ENCODE measurements at regions not wholly inside any gene's neighbourhood (a gene's known extent, or its start where the extent isn't known, plus 50 kb on each side); places are given as distances from the start of the nearest gene placed in this dataset.
A peak's percentile ranks its signal among the peaks of the same experiment; 100 is the strongest.

GRCh38 chr3:16720367-16720940 lies 115.2 kb upstream of the DAZL start:
- Histone ChIP-seq H3K9me2 (ENCODE audit: insufficient read depth, low read length) (no peaks in the 10 kb centered on the region), H3K79me2 (replicated peaks; ENCODE audit: insufficient read depth, low read length) (no peaks in the 10 kb centered on the region), H3K27ac (ENCODE audit: low read length) (no peak overlapping the region), H3K9me3 (ENCODE audit: low read length) (no peaks in the 10 kb centered on the region), H2AFZ (ENCODE audit: low read depth, low read length) (no peak overlapping the region), H3K4me2 (ENCODE audit: low read length) (no peak overlapping the region), H3K9ac (ENCODE audit: low read length) (no peak overlapping the region), H3K36me3 (ENCODE audit: insufficient read depth, low read length) (no peaks in the 10 kb centered on the region), H4K20me1 (ENCODE audit: insufficient read depth) (no peaks in the 10 kb centered on the region), H3F3A (ENCODE audit: insufficient read depth, low read length, poor library complexity, severe bottlenecking) (peaks cover 4% of the 10 kb centered on the region), H3K4me3 (ENCODE audit: low read length) (no peak overlapping the region), H3K27me3 (ENCODE audit: insufficient read depth, low read depth, low read length) (no peaks in the 10 kb centered on the region)
- TF ChIP-seq EP300 (conservative IDR thresholded peaks at IDR 0.05; ENCODE audit: poor library complexity, severe bottlenecking): no peak
- TF ChIP-seq POLR2AphosphoS5 (IDR thresholded peaks at IDR 0.05): no peak
- TF ChIP-seq MXI1 (conservative IDR thresholded peaks at IDR 0.05; ENCODE audit: poor library complexity, severe bottlenecking): no peak
- no peak for TF ChIP-seq CTCF (IDR thresholded peaks at IDR 0.05; ENCODE audit: poor library complexity, severe bottlenecking)
- no peak for TF ChIP-seq TAF1 (IDR thresholded peaks at IDR 0.05; ENCODE audit: low read depth)
- no peak for TF ChIP-seq EZH2 (IDR thresholded peaks at IDR 0.05; ENCODE audit: borderline replicate concordance, insufficient read depth, low read length, poor library complexity, severe bottlenecking)
- no peak for TF ChIP-seq RAD21 (conservative IDR thresholded peaks at IDR 0.05)
- TF ChIP-seq SMC3 (conservative IDR thresholded peaks at IDR 0.05; ENCODE audit: poor library complexity): no peak

GRCh38 chr3:16721494-16721893 lies 116.3 kb upstream of the DAZL start:
- no peak overlapping the region for H3K27ac ChIP-seq (ENCODE audit: low read length)
- H3K4me3 ChIP-seq (ENCODE audit: low read length): no peak overlapping the region
- no peak overlapping the region for H3K4me2 ChIP-seq (ENCODE audit: low read length)
- no peak overlapping the region for H3K9ac ChIP-seq (ENCODE audit: low read length)
- peaks cover 4% of the 10 kb centered on the region for H3F3A ChIP-seq (ENCODE audit: insufficient read depth, low read length, poor library complexity, severe bottlenecking)
- no peaks in the 10 kb centered on the region for H3K9me3 ChIP-seq (ENCODE audit: low read length)
- no peaks in the 10 kb centered on the region for H3K9me2 ChIP-seq (ENCODE audit: insufficient read depth, low read length)
- H3K27me3 ChIP-seq (ENCODE audit: insufficient read depth, low read depth, low read length): no peaks in the 10 kb centered on the region
- no peak for TF ChIP-seq RAD21 (conservative IDR thresholded peaks at IDR 0.05)
- no peaks in the 10 kb centered on the region for H4K20me1 ChIP-seq (ENCODE audit: insufficient read depth)
- no peaks in the 10 kb centered on the region for H3K36me3 ChIP-seq (ENCODE audit: insufficient read depth, low read length)
- no peaks in the 10 kb centered on the region for H3K79me2 ChIP-seq (replicated peaks; ENCODE audit: insufficient read depth, low read length)
- H2AFZ ChIP-seq (ENCODE audit: low read depth, low read length): no peak overlapping the region

- H2AFZ ChIP-seq (ENCODE audit: low read depth, low read length): no peak overlapping the region
- peaks cover 4% of the 10 kb centered on the region for H3F3A ChIP-seq (ENCODE audit: insufficient read depth, low read length, poor library complexity, severe bottlenecking)
- H3K9ac ChIP-seq (ENCODE audit: low read length): peak overlapping the region; percentile 57
- no peaks in the 10 kb centered on the region for H3K36me3 ChIP-seq (ENCODE audit: insufficient read depth, low read length)
- H3K9me2 ChIP-seq (ENCODE audit: insufficient read depth, low read length): no peaks in the 10 kb centered on the region
- no peaks in the 10 kb centered on the region for H3K79me2 ChIP-seq (replicated peaks; ENCODE audit: insufficient read depth, low read length)
- TF ChIP-seq MXI1 (conservative IDR thresholded peaks at IDR 0.05; ENCODE audit: poor library complexity, severe bottlenecking): peak; percentile 30
- peak; percentile 86 for TF ChIP-seq CTCF (IDR thresholded peaks at IDR 0.05; ENCODE audit: poor library complexity, severe bottlenecking)
- TF ChIP-seq POLR2AphosphoS5 (IDR thresholded peaks at IDR 0.05): peak; percentile 40
- peak; percentile 74 for TF ChIP-seq SMC3 (conservative IDR thresholded peaks at IDR 0.05; ENCODE audit: poor library complexity)
- peak; percentile 47 for TF ChIP-seq REST (IDR thresholded peaks at IDR 0.05; ENCODE audit: borderline replicate concordance)
- TF ChIP-seq EP300 (conservative IDR thresholded peaks at IDR 0.05; ENCODE audit: poor library complexity, severe bottlenecking): peak; percentile 76
- peak; percentile 79 for TF ChIP-seq RAD21 (conservative IDR thresholded peaks at IDR 0.05)
- no peak for TF ChIP-seq EZH2 (IDR thresholded peaks at IDR 0.05; ENCODE audit: borderline replicate concordance, insufficient read depth, low read length, poor library complexity, severe bottlenecking)
- no peak for TF ChIP-seq TAF1 (IDR thresholded peaks at IDR 0.05; ENCODE audit: low read depth)
- H3K4me3 ChIP-seq (ENCODE audit: low read length): peak overlapping the region; percentile 15
- H3K9me3 ChIP-seq (ENCODE audit: low read length): no peaks in the 10 kb centered on the region
- no peaks in the 10 kb centered on the region for H4K20me1 ChIP-seq (ENCODE audit: insufficient read depth)
- no peaks in the 10 kb centered on the region for H3K27me3 ChIP-seq (ENCODE audit: insufficient read depth, low read depth, low read length)
- H3K4me2 ChIP-seq (ENCODE audit: low read length): peak overlapping the region; percentile 81
- peak overlapping the region; percentile 93 for H3K27ac ChIP-seq (ENCODE audit: low read length)
Observed at GRCh38 chr3:16723978-16724377, 118.8 kb upstream of the DAZL start.
